ENCODE measurements at regions not wholly inside any gene's neighbourhood (a gene's known extent, or its start where the extent isn't known, plus 50 kb on each side); places are given as distances from the start of the nearest gene placed in this dataset.

DNA sequence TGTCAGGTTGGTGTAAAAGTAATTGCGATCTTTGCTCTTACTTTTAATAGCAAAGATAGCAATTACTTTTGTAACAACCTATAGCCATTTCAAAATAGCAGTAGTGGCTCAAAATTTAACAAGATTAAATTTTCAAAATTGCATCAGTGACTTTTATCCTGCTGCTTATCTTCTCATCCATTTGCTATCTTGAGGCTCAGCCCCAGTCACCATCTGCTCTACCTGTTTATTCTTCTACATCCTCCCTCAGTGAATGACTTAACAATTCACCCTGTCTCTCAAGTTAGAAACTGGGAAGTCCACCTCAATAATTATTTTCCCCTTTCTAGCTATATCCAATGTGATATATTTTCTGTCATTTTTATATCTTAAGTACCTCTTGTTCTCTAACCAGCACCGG, 148.6 kb upstream of the ZNF804A start:
- TF ChIP-seq, protein P1, sequence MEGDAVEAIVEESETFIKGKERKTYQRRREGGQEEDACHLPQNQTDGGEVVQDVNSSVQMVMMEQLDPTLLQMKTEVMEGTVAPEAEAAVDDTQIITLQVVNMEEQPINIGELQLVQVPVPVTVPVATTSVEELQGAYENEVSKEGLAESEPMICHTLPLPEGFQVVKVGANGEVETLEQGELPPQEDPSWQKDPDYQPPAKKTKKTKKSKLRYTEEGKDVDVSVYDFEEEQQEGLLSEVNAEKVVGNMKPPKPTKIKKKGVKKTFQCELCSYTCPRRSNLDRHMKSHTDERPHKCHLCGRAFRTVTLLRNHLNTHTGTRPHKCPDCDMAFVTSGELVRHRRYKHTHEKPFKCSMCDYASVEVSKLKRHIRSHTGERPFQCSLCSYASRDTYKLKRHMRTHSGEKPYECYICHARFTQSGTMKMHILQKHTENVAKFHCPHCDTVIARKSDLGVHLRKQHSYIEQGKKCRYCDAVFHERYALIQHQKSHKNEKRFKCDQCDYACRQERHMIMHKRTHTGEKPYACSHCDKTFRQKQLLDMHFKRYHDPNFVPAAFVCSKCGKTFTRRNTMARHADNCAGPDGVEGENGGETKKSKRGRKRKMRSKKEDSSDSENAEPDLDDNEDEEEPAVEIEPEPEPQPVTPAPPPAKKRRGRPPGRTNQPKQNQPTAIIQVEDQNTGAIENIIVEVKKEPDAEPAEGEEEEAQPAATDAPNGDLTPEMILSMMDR (conservative IDR thresholded peaks at IDR 0.05; ENCODE audit: low read depth, low read length) = no peak
- TF ChIP-seq EZH2 (IDR thresholded peaks at IDR 0.05; ENCODE audit: low read length, unreplicated experiment) = no peak
- TF ChIP-seq EZH2phosphoT487 (IDR thresholded peaks at IDR 0.05; ENCODE audit: borderline replicate concordance, low read length) = no peak
